Spinal cord (tissue), 9 donors: ENCODE measurements at regions not wholly inside any gene's neighbourhood (a gene's known extent, or its start where the extent isn't known, plus 50 kb on each side); places are given as distances from the start of the nearest gene placed in this dataset.
"Not testable (repeated sequence)": the region's sequence is repeated elsewhere in the genome, so short reads cannot be mapped to it uniquely, and the experiment has no call there.

ENCODE experiments used
- DNase-seq, 6 donors: peaks; one replicate each; pipeline versions ENCODE4 v3.0.0 to v3.0.0-alpha.2; 2013 to 2015; ENCODE audit warnings: low spot score in 6 of 6, low read depth in 4 of 6
- H3K27ac ChIP-seq: one replicate; pipeline ENCODE4 v1.5.1; 2013; ENCODE audit warnings: low read depth, low read length, control low read depth
- H3K27me3 ChIP-seq: one replicate; pipeline ENCODE4 v1.6.1; 2013; ENCODE audit warnings: low read length; ENCODE audit not compliant: control insufficient read depth, insufficient read depth
- H3K36me3 ChIP-seq: one replicate; pipeline ENCODE4 v1.6.1; 2013; ENCODE audit warnings: low read length; ENCODE audit not compliant: control insufficient read depth, insufficient read depth
- H3K4me1 ChIP-seq: one replicate; pipeline ENCODE4 v1.6.1; 2013; ENCODE audit warnings: low read length; ENCODE audit not compliant: control insufficient read depth, insufficient read depth
- H3K4me3 ChIP-seq: one replicate; pipeline ENCODE4 v1.5.1; 2013; ENCODE audit warnings: low read depth, low read length, control low read depth
- H3K9me3 ChIP-seq: one replicate; pipeline ENCODE4 v1.6.1; 2013; ENCODE audit warnings: low read length; ENCODE audit not compliant: control insufficient read depth, insufficient read depth
- WGBS: methylation state at CpG from one replicate; pipeline ENCODE4 v1.1.5; 2013; ENCODE audit warnings: missing lambda C conversion rate; ENCODE audit not compliant: insufficient coverage; 5-methylcytosine and 5-hydroxymethylcytosine counted together
- donor health status: healthy.

DNA sequence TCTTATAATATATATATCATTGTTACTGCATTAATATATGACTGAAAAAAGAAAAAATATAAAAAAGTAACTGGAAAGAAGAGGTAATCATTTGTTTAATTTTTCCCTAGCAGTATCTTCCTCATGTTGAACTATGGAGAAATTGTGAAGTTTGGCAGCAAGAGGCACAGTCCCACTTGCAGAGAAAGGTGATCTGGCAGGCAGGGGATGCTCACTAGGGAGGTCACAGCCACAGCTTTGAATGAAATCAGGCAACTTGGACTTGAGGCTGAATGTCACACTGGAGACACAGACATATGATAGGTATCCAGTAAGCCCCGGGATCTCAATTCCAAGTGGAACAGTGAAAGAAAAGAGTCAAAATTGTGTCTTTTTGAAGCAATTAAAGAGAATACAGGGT is 149.9 kb upstream of the RORA start:
- Histone ChIP-seq H3K27ac (no peak overlapping the region), H3K36me3 (no peaks in the 10 kb centered on the region)
- 100% methylated on average over 1 of the region's 1 CpG for WGBS

DNA sequence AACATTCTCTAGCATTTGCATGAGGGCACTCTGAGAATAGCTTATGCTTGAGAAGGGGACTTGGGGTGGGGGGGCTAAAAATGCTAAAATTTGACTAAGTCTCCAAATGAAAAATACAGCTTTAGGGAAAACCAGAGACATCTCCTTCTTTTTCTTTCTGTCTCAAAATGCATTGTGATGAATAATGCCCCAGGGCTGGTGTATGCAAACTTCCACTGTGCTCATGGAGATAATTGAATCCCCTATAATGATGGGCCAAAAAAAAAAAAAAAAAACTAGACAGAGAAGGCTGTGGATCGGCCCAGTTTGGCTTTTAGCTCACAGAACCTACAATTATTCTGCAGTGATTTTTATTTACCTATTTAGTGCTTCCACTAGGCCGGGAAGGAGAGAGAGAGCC is 147.9 kb upstream of the RORA start:
- no peaks in the 10 kb centered on the region for H3K27me3 ChIP-seq
- WGBS: 100% methylated on average over 1 of the region's 2 CpGs
- DNase-seq: no peak
- no peak overlapping the region for H3K4me3 ChIP-seq
- no peaks in the 10 kb centered on the region for H3K36me3 ChIP-seq
- H3K27ac ChIP-seq: no peak overlapping the region
- H3K9me3 ChIP-seq: peaks cover 1% of the 10 kb centered on the region
- H3K4me1 ChIP-seq: no peaks in the 10 kb centered on the region

More for the DNA sequence above, 149.9 kb upstream of the RORA start:
- H3K4me1 ChIP-seq: no peaks in the 10 kb centered on the region
- DNase-seq: no peak
- no peak overlapping the region for H3K4me3 ChIP-seq
- H3K9me3 ChIP-seq: peaks cover 1% of the 10 kb centered on the region
- no peaks in the 10 kb centered on the region for H3K27me3 ChIP-seq

DNA sequence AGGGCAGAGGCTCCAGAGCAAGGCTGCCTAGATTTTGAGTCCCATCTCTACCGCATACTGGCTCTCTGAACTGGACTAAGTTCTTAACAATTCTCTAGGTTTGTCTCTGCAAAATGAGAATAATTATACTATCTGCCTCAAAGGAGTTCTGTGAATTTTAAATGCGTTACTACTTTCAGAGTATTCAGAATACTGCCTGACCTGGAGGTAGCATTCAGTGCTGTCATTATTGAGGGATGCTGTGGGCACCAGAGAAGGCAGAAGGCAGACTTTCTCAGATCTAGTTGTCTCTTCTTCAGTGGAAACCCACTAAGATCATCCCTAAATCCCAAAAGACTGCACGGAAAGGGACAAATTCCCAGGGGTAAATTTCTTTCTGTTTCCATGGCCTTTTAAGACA is 147.4 kb upstream of the RORA start:
- no peaks in the 10 kb centered on the region for H3K27me3 ChIP-seq
- H3K9me3 ChIP-seq: peaks cover 1% of the 10 kb centered on the region
- H3K27ac ChIP-seq: no peak overlapping the region
- no peaks in the 10 kb centered on the region for H3K36me3 ChIP-seq
- no peak for DNase-seq
- 100% methylated on average over 1 of the region's 3 CpGs for WGBS
- no peak overlapping the region for H3K4me3 ChIP-seq
- H3K4me1 ChIP-seq: no peaks in the 10 kb centered on the region

DNA sequence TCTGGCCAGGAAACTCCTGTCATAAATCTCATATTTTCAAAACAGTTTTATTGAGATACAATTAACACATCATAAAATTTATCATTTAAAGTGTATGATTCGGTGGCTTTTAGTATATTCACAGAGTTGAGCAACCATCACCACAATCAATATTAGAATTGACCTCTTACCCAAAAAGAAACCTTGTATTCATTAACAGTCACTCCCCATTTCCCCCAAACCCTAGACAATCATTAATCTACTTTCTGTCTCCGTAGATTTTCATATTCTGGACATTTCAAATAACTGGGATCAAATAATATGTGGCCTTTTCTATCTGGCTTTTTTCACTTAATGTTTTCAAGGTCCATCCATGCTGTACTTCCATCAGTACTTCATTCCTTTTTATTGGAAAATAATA is 145.7 kb upstream of the RORA start:
- H3K9me3 ChIP-seq: peaks cover 1% of the 10 kb centered on the region
- H3K4me3 ChIP-seq: no peak overlapping the region
- no peaks in the 10 kb centered on the region for H3K27me3 ChIP-seq
- WGBS: no CpG with 5 or more reads among the region's 2 CpGs
- no peaks in the 10 kb centered on the region for H3K36me3 ChIP-seq
- no peak for DNase-seq
- no peaks in the 10 kb centered on the region for H3K4me1 ChIP-seq
- no peak overlapping the region for H3K27ac ChIP-seq

DNA sequence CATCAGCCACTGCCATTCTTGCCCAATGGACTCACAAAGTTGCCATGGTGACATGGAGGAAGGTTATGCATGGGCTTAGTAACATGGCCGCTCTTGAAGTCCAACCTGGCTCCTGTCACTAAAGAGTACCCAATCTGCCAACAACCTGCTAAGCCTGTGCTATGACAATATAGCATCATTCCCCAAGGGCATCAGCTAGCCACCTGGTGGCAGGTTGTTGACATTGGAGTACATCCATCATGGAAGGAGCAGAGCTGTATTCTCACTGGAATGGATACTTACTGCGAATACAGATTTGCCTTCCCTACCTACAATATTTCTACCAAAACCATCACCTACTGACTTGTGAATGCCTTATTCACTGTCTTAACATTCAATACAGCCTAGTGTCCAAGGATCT is 138.9 kb upstream of the RORA start:
- Histone ChIP-seq H3K9me3 (no peaks in the 10 kb centered on the region), H3K36me3 (no peaks in the 10 kb centered on the region), H3K27me3 (no peaks in the 10 kb centered on the region), H3K4me3 (no peak overlapping the region), H3K4me1 (no peaks in the 10 kb centered on the region), H3K27ac (no peak overlapping the region)
- DNase-seq: no peak
- WGBS: 100% methylated on average over 1 of the region's 2 CpGs

DNA sequence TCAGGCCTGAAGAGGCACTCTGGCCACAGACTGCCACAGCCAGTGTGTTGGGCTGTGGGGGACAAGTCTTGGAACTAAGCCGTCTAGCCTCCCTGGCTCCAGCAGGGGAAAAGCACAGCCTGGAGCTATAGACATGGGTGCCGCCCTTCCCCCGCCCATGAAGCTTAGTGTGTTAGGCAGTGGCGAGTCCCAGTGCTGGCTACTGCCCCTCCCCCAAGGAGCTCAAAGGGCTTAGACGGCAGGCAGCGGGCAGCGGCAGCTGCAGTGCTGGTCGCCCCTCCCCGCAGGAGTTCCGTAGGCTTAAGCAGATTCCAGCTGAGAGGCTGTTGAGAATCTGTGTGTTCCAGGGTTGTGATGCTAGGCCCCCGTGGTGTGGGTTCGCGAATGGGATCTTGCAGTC is 135.8 kb upstream of the RORA start:
- Histone ChIP-seq H3K4me3 (no peak overlapping the region), H3K36me3 (no peaks in the 10 kb centered on the region), H3K27ac (no peak overlapping the region), H3K27me3 (no peaks in the 10 kb centered on the region), H3K4me1 (no peaks in the 10 kb centered on the region), H3K9me3 (no peaks in the 10 kb centered on the region)
- 45% methylated on average over 13 of the region's 13 CpGs for WGBS
- no peak for DNase-seq

DNA sequence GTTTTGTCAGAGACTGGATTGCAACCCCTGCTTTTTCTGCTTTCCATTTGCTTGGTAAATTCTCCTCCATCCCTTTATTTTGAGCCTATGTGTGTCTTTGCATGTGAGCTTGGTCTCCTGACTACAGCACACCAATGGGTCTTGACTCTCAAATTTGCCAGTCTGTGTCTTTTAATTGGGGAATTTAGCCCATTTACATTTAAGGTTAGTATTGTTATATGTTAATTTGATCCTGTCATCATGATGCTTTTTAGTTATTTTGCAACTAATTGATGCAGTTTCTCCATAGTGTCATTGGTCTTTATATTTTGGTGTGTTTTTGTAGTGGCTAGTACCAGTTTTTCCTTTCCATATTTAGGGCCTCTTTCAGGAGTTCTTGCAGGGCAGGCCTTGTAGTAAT is 133.8 kb upstream of the RORA start:
- not testable (repeated sequence) for H3K4me1 ChIP-seq, H3K36me3 ChIP-seq, H3K4me3 ChIP-seq, H3K27me3 ChIP-seq, DNase-seq, H3K9me3 ChIP-seq, H3K27ac ChIP-seq

DNA sequence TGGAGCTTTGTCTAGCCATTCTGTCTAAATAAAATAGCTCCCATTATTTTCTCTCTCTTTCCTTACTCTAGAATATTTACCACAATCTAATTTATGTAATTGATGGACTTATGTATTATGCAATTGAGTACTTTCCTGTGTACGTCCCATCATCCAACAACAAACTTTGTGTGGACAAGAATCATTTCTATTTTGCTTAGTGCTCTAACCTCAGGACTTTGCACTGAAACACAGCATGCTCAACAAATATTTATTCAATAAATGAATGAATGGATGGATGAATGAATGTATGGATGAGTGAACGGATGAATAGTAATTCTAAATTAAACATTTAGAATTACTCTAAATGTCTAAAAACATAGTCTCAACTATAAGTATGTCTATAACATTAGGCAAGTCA is 115.2 kb upstream of the RORA start:
- Histone ChIP-seq H3K27me3 (no peaks in the 10 kb centered on the region), H3K9me3 (no peaks in the 10 kb centered on the region), H3K4me3 (no peak overlapping the region), H3K4me1 (no peaks in the 10 kb centered on the region), H3K27ac (no peak overlapping the region), H3K36me3 (no peaks in the 10 kb centered on the region)
- DNase-seq: no peak
- no CpG with 5 or more reads among the region's 2 CpGs for WGBS

DNA sequence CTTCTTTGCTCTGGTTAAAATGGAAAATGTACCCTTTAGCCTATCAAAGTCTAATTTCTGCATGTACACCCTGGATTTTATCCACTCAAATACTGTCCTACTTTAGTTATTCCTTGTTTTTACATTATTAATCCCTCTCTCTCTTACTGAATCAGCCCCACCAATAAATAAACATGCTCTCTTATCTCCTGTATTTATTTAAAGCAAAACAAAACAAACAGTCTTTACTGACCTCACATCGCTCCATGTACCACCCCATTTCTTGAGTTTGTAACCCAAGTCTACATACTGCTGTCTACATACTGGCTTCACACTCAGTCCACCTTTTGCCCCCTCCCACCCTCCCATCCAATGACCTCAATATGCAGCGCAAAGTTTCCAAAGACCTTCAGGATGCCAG is 113.3 kb upstream of the RORA start:
- Histone ChIP-seq H3K4me1 (no peaks in the 10 kb centered on the region), H3K9me3 (no peaks in the 10 kb centered on the region), H3K27me3 (no peaks in the 10 kb centered on the region), H3K36me3 (no peaks in the 10 kb centered on the region), H3K27ac (no peak overlapping the region), H3K4me3 (no peak overlapping the region)
- no peak for DNase-seq
- WGBS: 93% methylated on average over 2 of the region's 2 CpGs

DNA sequence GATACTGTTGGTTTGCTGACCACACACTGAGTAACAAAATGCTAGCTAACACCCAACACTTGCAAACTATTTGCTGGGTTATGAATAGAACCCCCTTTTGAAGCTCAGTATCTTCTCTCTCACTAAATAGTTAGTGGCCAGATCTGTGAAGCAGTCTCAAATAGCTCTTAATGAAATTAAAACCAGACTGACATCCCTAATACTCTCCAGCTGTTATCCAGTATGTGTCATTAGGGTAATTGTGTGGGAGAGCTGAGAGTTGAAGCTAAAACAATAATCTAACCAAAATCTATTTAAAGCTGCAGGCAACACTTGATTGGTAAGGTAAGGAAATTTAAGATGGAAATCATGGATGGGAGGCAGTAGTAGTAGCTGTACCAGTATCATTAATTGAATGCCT is 110.4 kb upstream of the RORA start:
- no peaks in the 10 kb centered on the region for H3K4me1 ChIP-seq
- H3K36me3 ChIP-seq: no peaks in the 10 kb centered on the region
- H3K27me3 ChIP-seq: no peaks in the 10 kb centered on the region
- DNase-seq: peak in 1 of 6 donors; percentile 21
- peaks cover 1% of the 10 kb centered on the region for H3K9me3 ChIP-seq
- no peak overlapping the region for H3K27ac ChIP-seq
- H3K4me3 ChIP-seq: no peak overlapping the region

DNA sequence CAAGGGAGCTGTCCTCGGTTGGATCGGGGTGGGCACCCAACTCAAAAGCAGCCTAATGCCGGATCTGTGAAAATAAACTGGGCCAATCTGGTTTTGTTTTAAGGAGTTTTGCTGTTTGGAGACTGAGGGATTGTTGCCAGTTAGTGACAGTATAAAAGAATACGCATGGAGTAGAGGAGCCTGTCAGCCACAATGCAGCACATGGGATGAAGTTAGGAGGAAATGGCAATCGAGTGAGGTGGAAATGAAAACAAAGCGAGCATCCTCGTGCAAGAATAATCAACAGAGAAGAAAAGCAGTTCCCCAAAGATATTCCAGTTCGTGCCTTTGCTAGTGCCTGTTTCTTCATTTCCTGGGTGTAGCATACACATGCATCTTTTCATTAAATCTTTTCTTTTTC is 108.4 kb upstream of the RORA start:
- no peak for DNase-seq
- Histone ChIP-seq H3K27me3 (no peaks in the 10 kb centered on the region), H3K36me3 (no peaks in the 10 kb centered on the region), H3K4me3 (no peak overlapping the region), H3K4me1 (no peaks in the 10 kb centered on the region), H3K9me3 (peaks cover 1% of the 10 kb centered on the region), H3K27ac (no peak overlapping the region)
- 75% methylated on average over 8 of the region's 8 CpGs for WGBS
